ENCODE measurements at regions not wholly inside any gene's neighbourhood (a gene's known extent, or its start where the extent isn't known, plus 50 kb on each side); places are given as distances from the start of the nearest gene placed in this dataset.
"Not testable (repeated sequence)": the region's sequence is repeated elsewhere in the genome, so short reads cannot be mapped to it uniquely, and the experiment has no call there.

DNA sequence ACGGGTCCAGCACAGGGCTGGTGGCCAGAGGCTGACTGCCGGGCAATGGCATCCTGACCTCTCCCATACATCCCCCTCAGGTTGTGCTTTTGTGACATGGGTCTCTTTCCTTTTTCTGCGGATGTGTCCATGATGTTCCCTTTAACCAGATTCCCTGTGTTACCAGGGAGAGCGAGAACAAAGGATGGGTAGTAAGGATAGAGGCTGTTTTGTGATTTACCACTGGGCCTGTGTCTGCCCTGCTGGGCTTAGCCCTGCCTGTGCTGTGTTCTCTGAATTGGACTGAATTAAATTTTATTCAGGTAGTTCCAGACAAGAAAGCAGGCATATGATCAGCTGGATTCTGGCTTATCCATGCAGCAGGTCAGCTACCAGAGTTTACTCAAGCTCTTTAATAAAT is 301.6 kb downstream of the RWDD3 start:
- no peak overlapping the region for H3K27ac ChIP-seq
- H2AFZ ChIP-seq, result no peak overlapping the region
- no peak for DNase-seq
- intact Hi-C loops (cut with micrococcal nuclease; ENCODE audit: unreplicated experiment), result no loop called here
- POLR2A ChIA-PET (ENCODE audit: unreplicated experiment), result interaction anchor here (0.6 to 0.7 kb wide), 2 partner anchors 68 to 756 kb away, joined by 4 to 7 read pairs; no protein-coding TSS in a partner anchor
- H3K9me2 ChIP-seq (ENCODE audit: insufficient read depth), result peaks cover under 1% of the 10 kb centered on the region; the same call in 1 of the 2 replicates
- CTCF ChIA-PET, result no interaction called here
- H4K20me1 ChIP-seq (ENCODE audit: insufficient read depth), result no peaks in the 10 kb centered on the region
- H3K9me3 ChIP-seq (ENCODE audit: insufficient read depth, low read depth), result no peaks in the 10 kb centered on the region
- no peaks in the 10 kb centered on the region for H3F3A ChIP-seq (ENCODE audit: insufficient read depth, low read depth)
- H3K36me3 ChIP-seq (ENCODE audit: low read depth), result no peaks in the 10 kb centered on the region
- H3K27me3 ChIP-seq (ENCODE audit: insufficient read depth, low read depth), result no peaks in the 10 kb centered on the region
- no peaks in the 10 kb centered on the region for H3K4me1 ChIP-seq (replicated peaks; ENCODE audit: insufficient read depth)
- H3K4me2 ChIP-seq, result no peak overlapping the region
- no TSS peak for BruUV-seq (replicated peaks)
- no peak overlapping the region for H3K4me3 ChIP-seq
- no peaks in the 10 kb centered on the region for H3K79me2 ChIP-seq (ENCODE audit: low read depth)
- TF ChIP-seq, protein P1, sequence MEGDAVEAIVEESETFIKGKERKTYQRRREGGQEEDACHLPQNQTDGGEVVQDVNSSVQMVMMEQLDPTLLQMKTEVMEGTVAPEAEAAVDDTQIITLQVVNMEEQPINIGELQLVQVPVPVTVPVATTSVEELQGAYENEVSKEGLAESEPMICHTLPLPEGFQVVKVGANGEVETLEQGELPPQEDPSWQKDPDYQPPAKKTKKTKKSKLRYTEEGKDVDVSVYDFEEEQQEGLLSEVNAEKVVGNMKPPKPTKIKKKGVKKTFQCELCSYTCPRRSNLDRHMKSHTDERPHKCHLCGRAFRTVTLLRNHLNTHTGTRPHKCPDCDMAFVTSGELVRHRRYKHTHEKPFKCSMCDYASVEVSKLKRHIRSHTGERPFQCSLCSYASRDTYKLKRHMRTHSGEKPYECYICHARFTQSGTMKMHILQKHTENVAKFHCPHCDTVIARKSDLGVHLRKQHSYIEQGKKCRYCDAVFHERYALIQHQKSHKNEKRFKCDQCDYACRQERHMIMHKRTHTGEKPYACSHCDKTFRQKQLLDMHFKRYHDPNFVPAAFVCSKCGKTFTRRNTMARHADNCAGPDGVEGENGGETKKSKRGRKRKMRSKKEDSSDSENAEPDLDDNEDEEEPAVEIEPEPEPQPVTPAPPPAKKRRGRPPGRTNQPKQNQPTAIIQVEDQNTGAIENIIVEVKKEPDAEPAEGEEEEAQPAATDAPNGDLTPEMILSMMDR (conservative IDR thresholded peaks at IDR 0.05), result no peak
- TF ChIP-seq EZH2 (IDR thresholded peaks at IDR 0.05; ENCODE audit: low read depth), result no peak

DNA sequence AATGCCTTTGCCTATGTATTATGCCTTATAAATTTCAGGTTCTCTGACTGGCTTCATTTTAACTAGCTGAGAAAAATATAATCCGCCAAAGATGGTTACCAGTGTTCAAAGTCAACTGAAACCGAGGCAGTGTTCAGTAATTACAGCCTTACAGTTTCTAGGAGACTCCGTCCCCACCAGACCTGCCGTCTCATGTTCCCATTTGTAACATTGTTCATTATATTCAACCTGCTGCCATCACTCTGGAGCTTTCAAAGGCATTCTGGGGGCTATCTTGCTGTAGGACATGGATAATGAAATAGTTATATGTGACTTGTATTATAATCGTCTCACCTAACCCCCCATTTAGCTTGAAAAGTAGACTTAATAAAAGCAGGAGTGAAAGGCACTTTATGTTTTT is 302.5 kb downstream of the RWDD3 start:
- no peak overlapping the region for H3K4me2 ChIP-seq
- CTCF ChIA-PET, result no interaction called here
- POLR2A ChIA-PET (ENCODE audit: unreplicated experiment), result no interaction called here
- H3K27me3 ChIP-seq (ENCODE audit: insufficient read depth, low read depth), result no peaks in the 10 kb centered on the region
- no peaks in the 10 kb centered on the region for H3F3A ChIP-seq (ENCODE audit: insufficient read depth, low read depth)
- H4K20me1 ChIP-seq (ENCODE audit: insufficient read depth), result no peaks in the 10 kb centered on the region
- no peak overlapping the region for H3K4me3 ChIP-seq
- H3K9me3 ChIP-seq (ENCODE audit: insufficient read depth, low read depth), result no peaks in the 10 kb centered on the region
- H3K9me2 ChIP-seq (ENCODE audit: insufficient read depth), result peaks cover 3% of the 10 kb centered on the region; the same call in 1 of the 2 replicates
- intact Hi-C loops (cut with micrococcal nuclease; ENCODE audit: unreplicated experiment), result no loop called here
- H3K79me2 ChIP-seq (ENCODE audit: low read depth), result no peaks in the 10 kb centered on the region
- BruUV-seq (replicated peaks), result no TSS peak
- H2AFZ ChIP-seq, result no peak overlapping the region
- H3K27ac ChIP-seq, result no peak overlapping the region
- TF ChIP-seq, protein P1 (conservative IDR thresholded peaks at IDR 0.05), result no peak
- TF ChIP-seq EZH2 (IDR thresholded peaks at IDR 0.05; ENCODE audit: low read depth), result no peak
- H3K36me3 ChIP-seq (ENCODE audit: low read depth), result no peaks in the 10 kb centered on the region
- no peaks in the 10 kb centered on the region for H3K4me1 ChIP-seq (replicated peaks; ENCODE audit: insufficient read depth)
- no peak for DNase-seq

DNA sequence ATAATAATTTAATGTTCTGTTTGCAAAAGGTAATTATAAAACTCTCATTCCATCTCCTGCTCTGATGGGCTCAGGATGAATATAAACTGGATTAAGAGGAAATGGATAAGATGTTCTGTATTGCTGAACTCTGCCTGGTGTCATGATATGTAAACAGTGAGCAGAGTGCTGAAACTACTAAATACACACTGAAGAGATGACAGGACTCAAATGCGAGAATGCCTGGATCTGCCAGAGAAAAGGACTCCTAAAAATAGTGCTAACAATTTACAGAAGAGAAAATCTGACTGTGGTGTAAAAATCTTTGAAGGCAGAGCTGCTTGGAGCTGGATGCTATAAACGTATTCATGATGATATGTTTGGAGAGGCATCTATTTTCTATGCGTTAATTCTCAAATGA is 303.2 kb downstream of the RWDD3 start:
- Histone ChIP-seq H3K4me1 (replicated peaks; ENCODE audit: insufficient read depth) (no peaks in the 10 kb centered on the region), H3K36me3 (ENCODE audit: low read depth) (no peaks in the 10 kb centered on the region), H4K20me1 (ENCODE audit: insufficient read depth) (no peaks in the 10 kb centered on the region), H3K9me2 (ENCODE audit: insufficient read depth) (peaks cover 3% of the 10 kb centered on the region; the same call in 1 of the 2 replicates), H2AFZ (no peak overlapping the region), H3K27ac (no peak overlapping the region), H3K4me3 (no peak overlapping the region), H3F3A (ENCODE audit: insufficient read depth, low read depth) (no peaks in the 10 kb centered on the region), H3K4me2 (no peak overlapping the region), H3K9me3 (ENCODE audit: insufficient read depth, low read depth) (no peaks in the 10 kb centered on the region), H3K79me2 (ENCODE audit: low read depth) (no peaks in the 10 kb centered on the region), H3K27me3 (ENCODE audit: insufficient read depth, low read depth) (no peaks in the 10 kb centered on the region)
- intact Hi-C loops (cut with micrococcal nuclease; ENCODE audit: unreplicated experiment), result no loop called here
- no peak for DNase-seq
- ChIA-PET CTCF (no interaction called here), POLR2A (ENCODE audit: unreplicated experiment) (no interaction called here)
- TF ChIP-seq EZH2 (IDR thresholded peaks at IDR 0.05; ENCODE audit: low read depth), result no peak
- TF ChIP-seq, protein P1 (conservative IDR thresholded peaks at IDR 0.05), result no peak
- BruUV-seq (replicated peaks), result no TSS peak

DNA sequence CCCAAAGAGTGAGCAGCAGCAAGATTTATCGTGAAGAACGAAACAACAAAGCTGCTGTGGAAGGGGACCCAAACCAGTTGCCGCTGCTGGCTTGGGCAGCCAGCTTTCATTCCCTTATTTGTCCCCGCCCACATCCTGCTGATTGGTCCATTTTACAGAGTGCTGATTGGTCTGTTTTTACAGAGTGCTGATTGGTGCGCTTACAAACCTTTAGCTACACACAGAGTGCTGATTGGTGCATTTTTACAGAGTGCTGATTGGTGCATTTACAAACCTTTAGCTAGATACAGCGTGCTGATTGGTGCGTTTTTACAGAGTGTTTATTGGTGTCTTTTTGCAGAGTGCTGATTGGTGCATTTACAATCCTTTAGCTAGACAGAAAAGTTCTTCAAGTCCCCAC is 304.2 kb downstream of the RWDD3 start:
- H4K20me1 ChIP-seq (ENCODE audit: insufficient read depth); CTCF ChIA-PET; DNase-seq: not testable (repeated sequence)

More for the DNA sequence above, 304.2 kb downstream of the RWDD3 start:
- H3K4me3 ChIP-seq; POLR2A ChIA-PET (ENCODE audit: unreplicated experiment); H2AFZ ChIP-seq; H3K4me1 ChIP-seq (replicated peaks; ENCODE audit: insufficient read depth); H3K9me3 ChIP-seq (ENCODE audit: insufficient read depth, low read depth); H3K36me3 ChIP-seq (ENCODE audit: low read depth); H3K4me2 ChIP-seq; intact Hi-C loops (cut with micrococcal nuclease; ENCODE audit: unreplicated experiment); H3K27ac ChIP-seq; H3K9me2 ChIP-seq (ENCODE audit: insufficient read depth); H3F3A ChIP-seq (ENCODE audit: insufficient read depth, low read depth); H3K27me3 ChIP-seq (ENCODE audit: insufficient read depth, low read depth); H3K79me2 ChIP-seq (ENCODE audit: low read depth); BruUV-seq (replicated peaks): not testable (repeated sequence)

Measured in PC-9 (cell line).